Germinal center (tissue), 1 donor: ENCODE measurements at regions not wholly inside any gene's neighbourhood (a gene's known extent, or its start where the extent isn't known, plus 50 kb on each side); places are given as distances from the start of the nearest gene placed in this dataset.

Experiments used
- DNase-seq: peaks from one replicate; pipeline ENCODE4 v3.0.0; 2012; ENCODE audit warnings: mixed read lengths, low spot score

GRCh38 chr7:12127455-12127854, 83.6 kb upstream of the TMEM106B start:
- DNase-seq: no peak

- no peak for DNase-seq
Observed at GRCh38 chr7:12130609-12131008, 80.5 kb upstream of the TMEM106B start.

GRCh38 chr7:12131122-12131521, 80.0 kb upstream of the TMEM106B start:
- no peak for DNase-seq

GRCh38 chr7:12133865-12134264, 77.2 kb upstream of the TMEM106B start:
- no peak for DNase-seq

- no peak for DNase-seq
Observed at GRCh38 chr7:12136523-12136922, 74.6 kb upstream of the TMEM106B start.

GRCh38 chr7:12137283-12137682, 73.8 kb upstream of the TMEM106B start:
- no peak for DNase-seq

- DNase-seq: no peak
Observed at GRCh38 chr7:12138421-12138820, 72.7 kb upstream of the TMEM106B start.

- DNase-seq: no peak
Observed at GRCh38 chr7:12139416-12139815, 71.7 kb upstream of the TMEM106B start.

- no peak for DNase-seq
Observed at GRCh38 chr7:12146813-12147212, 64.3 kb upstream of the TMEM106B start.

GRCh38 chr7:12152196-12152918, 58.7 kb upstream of the TMEM106B start:
- DNase-seq: no peak

GRCh38 chr7:12154119-12154518, 57.0 kb upstream of the TMEM106B start:
- DNase-seq: no peak

- no peak for DNase-seq
Observed at GRCh38 chr7:12157517-12157916, 53.6 kb upstream of the TMEM106B start.

- no peak for DNase-seq
Observed at GRCh38 chr7:12158334-12159060, 52.6 kb upstream of the TMEM106B start.

GRCh38 chr7:12161146-12161545, 49.9 kb upstream of the TMEM106B start:
- no peak for DNase-seq
